Right lobe of liver (tissue), 4 donors: ENCODE measurements at regions not wholly inside any gene's neighbourhood (a gene's known extent, or its start where the extent isn't known, plus 50 kb on each side); places are given as distances from the start of the nearest gene placed in this dataset.

Source experiments
- POLR2A ChIP-seq: fragments of 450-650 bp; IDR thresholded peaks from one replicate; pipeline ENCODE4 v1.6.1; 2017; ENCODE audit warnings: antibody characterized with exemption, mild to moderate bottlenecking
- TF ChIP-seq, protein P1 (sequence below), 4 donors: fragments of 200-600 bp in 3 of 4; fragments of 450-650 bp in 1 of 4; IDR thresholded peaks; one replicate each; pipeline versions ENCODE4 v1.5.1 to v1.8.0; 2016 to 2022; ENCODE audit warnings: antibody characterized with exemption in 4 of 4, mild to moderate bottlenecking in 2 of 4
- donor health status: DM: no; HTN: no; CAD: no.
- donor health status: DM: no; HTN: no; CAD: no.
- donor health status: DM: no; HTN: yes; CAD: no.

DNA sequence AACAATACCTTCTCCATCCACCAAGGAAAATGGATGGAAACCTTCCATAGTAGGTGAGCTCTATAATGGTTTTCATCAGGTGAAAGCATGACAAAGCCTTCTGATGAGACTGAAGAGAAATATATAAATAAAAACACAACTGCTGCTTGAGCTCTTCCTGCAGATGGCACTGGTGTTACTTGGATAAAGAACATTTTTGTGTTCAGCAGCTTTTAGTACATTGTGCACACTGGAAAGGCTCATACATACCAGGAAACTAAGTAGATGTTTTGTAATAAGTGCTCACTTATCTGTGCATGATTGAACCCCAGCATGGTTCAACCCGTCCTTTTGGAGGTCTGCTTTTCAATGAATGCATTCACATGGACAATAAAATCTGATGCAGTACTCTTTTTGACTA is 357.3 kb upstream of the MIS18BP1 start:
- TF ChIP-seq, protein P1, sequence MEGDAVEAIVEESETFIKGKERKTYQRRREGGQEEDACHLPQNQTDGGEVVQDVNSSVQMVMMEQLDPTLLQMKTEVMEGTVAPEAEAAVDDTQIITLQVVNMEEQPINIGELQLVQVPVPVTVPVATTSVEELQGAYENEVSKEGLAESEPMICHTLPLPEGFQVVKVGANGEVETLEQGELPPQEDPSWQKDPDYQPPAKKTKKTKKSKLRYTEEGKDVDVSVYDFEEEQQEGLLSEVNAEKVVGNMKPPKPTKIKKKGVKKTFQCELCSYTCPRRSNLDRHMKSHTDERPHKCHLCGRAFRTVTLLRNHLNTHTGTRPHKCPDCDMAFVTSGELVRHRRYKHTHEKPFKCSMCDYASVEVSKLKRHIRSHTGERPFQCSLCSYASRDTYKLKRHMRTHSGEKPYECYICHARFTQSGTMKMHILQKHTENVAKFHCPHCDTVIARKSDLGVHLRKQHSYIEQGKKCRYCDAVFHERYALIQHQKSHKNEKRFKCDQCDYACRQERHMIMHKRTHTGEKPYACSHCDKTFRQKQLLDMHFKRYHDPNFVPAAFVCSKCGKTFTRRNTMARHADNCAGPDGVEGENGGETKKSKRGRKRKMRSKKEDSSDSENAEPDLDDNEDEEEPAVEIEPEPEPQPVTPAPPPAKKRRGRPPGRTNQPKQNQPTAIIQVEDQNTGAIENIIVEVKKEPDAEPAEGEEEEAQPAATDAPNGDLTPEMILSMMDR (IDR thresholded peaks at IDR 0.05) = no peak
- TF ChIP-seq POLR2A = no peak
